ENCODE measurements at regions not wholly inside any gene's neighbourhood (a gene's known extent, or its start where the extent isn't known, plus 50 kb on each side); places are given as distances from the start of the nearest gene placed in this dataset.
A peak's percentile ranks its signal among the peaks of the same experiment; 100 is the strongest.

DNA sequence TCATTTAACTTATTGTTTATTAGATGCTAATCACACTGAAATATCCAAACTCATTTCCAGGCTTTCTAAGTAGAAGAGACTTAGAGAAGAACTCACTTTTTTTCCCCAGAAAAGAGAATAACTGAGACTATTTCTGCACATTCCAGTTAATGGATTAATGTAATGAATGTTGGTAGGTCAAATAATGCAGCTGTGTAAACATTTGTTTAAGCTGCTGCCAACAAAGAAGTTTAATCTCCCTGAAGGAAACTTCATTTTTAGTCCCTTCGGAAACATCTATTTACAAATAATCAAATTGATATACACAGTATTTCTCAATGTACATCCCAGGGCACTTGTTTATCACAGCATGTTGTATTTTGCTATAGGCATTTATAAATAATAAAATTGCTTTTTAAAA lies 126.9 kb downstream of the KCNS3 start:
- Histone ChIP-seq H2BK15ac (ENCODE audit: low read depth, low read length) (no peak overlapping the region), H2AK9ac (replicated peaks; ENCODE audit: low read depth, low read length, poor library complexity) (no peak overlapping the region), H3K9me3 (ENCODE audit: control insufficient read depth, insufficient read depth, low read length) (no peaks in the 10 kb centered on the region), H2AK5ac (ENCODE audit: low read depth, low read length) (no peak overlapping the region), H3K27ac (ENCODE audit: insufficient read depth, low read length) (no peak overlapping the region), H4K5ac (ENCODE audit: low read depth, low read length) (no peak overlapping the region), H3K4me3 (ENCODE audit: insufficient read depth, low read depth, low read length) (no peak overlapping the region), H3K9me1 (ENCODE audit: insufficient read depth, low read length) (no peaks in the 10 kb centered on the region), H3K14ac (replicated peaks; ENCODE audit: low read depth, low read length) (no peak overlapping the region), H3K27me3 (ENCODE audit: control insufficient read depth, insufficient read depth, low read length) (peaks cover 2% of the 10 kb centered on the region; the same call in 1 of the 2 replicates), H2BK120ac (ENCODE audit: low read depth, low read length) (no peak overlapping the region), H2BK20ac (ENCODE audit: low read depth, low read length) (no peak overlapping the region), H4K8ac (ENCODE audit: low read depth in 2 of 2, low read length in 2 of 2) (no peak overlapping the region), H2AFZ (replicated peaks; ENCODE audit: low read length, poor library complexity) (no peak overlapping the region), H3K4ac (ENCODE audit: low read depth, low read length) (no peak overlapping the region), H3K4me1 (ENCODE audit: control insufficient read depth, insufficient read depth, low read length) (no peaks in the 10 kb centered on the region), H3K79me1 (ENCODE audit: low read depth in 1 of 2, low read length in 2 of 2) (no peaks in the 10 kb centered on the region), H3K9ac (ENCODE audit: low read depth, low read length) (no peak overlapping the region), H3K56ac (ENCODE audit: extremely low read depth, insufficient read depth, low read length) (no peak overlapping the region), H4K20me1 (ENCODE audit: insufficient read depth, low read length) (no peaks in the 10 kb centered on the region), H3K4me2 (ENCODE audit: low read depth, low read length) (no peak overlapping the region), H2BK5ac (ENCODE audit: low read depth, low read length, poor library complexity, severe bottlenecking) (no peak overlapping the region), H3K23ac (ENCODE audit: low read depth, low read length) (no peak overlapping the region), H4K91ac (ENCODE audit: insufficient read depth, low read depth, low read length) (no peak overlapping the region), H3K36me3 (ENCODE audit: control insufficient read depth, insufficient read depth, low read length) (no peaks in the 10 kb centered on the region), H3K18ac (ENCODE audit: low read depth, low read length) (no peak overlapping the region)
- intact Hi-C loops (cut with micrococcal nuclease) (no loop called here), dilution Hi-C loops (cut with HindIII; ENCODE audit: low sequenced_read_pairs, unreplicated experiment) (no loop called here), in situ Hi-C loops (cut with MboI; ENCODE audit: low sequenced_read_pairs) (no loop called here)
- no peak for TF ChIP-seq RCOR1 (IDR thresholded peaks at IDR 0.05; ENCODE audit: insufficient replicate concordance, low read length)
- TF ChIP-seq BHLHE40 (IDR thresholded peaks at IDR 0.05; ENCODE audit: low read depth, low read length): no peak
- TF ChIP-seq RAD21 (IDR thresholded peaks at IDR 0.05; ENCODE audit: low read length): no peak
- TF ChIP-seq SMC3 (IDR thresholded peaks at IDR 0.05; ENCODE audit: low read depth, low read length): no peak
- no peak for TF ChIP-seq NFE2L2 (IDR thresholded peaks at IDR 0.05; ENCODE audit: low read depth, low read length)
- TF ChIP-seq MXI1 (IDR thresholded peaks at IDR 0.05; ENCODE audit: borderline replicate concordance, low read depth, low read length): no peak
- no peak for TF ChIP-seq POLR2A (IDR thresholded peaks at IDR 0.05; ENCODE audit: low read depth, low read length)
- TF ChIP-seq ELK1 (IDR thresholded peaks at IDR 0.05; ENCODE audit: borderline replicate concordance, low read depth, low read length): no peak
- no peak for TF ChIP-seq RFX5 (IDR thresholded peaks at IDR 0.05; ENCODE audit: low read depth, low read length)
- TF ChIP-seq CEBPB (IDR thresholded peaks at IDR 0.05; ENCODE audit: low read depth, low read length): no peak
- TF ChIP-seq, protein P1, sequence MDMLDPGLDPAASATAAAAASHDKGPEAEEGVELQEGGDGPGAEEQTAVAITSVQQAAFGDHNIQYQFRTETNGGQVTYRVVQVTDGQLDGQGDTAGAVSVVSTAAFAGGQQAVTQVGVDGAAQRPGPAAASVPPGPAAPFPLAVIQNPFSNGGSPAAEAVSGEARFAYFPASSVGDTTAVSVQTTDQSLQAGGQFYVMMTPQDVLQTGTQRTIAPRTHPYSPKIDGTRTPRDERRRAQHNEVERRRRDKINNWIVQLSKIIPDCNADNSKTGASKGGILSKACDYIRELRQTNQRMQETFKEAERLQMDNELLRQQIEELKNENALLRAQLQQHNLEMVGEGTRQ (IDR thresholded peaks at IDR 0.05; ENCODE audit: low read depth, low read length): no peak
- TF ChIP-seq, protein P2, sequence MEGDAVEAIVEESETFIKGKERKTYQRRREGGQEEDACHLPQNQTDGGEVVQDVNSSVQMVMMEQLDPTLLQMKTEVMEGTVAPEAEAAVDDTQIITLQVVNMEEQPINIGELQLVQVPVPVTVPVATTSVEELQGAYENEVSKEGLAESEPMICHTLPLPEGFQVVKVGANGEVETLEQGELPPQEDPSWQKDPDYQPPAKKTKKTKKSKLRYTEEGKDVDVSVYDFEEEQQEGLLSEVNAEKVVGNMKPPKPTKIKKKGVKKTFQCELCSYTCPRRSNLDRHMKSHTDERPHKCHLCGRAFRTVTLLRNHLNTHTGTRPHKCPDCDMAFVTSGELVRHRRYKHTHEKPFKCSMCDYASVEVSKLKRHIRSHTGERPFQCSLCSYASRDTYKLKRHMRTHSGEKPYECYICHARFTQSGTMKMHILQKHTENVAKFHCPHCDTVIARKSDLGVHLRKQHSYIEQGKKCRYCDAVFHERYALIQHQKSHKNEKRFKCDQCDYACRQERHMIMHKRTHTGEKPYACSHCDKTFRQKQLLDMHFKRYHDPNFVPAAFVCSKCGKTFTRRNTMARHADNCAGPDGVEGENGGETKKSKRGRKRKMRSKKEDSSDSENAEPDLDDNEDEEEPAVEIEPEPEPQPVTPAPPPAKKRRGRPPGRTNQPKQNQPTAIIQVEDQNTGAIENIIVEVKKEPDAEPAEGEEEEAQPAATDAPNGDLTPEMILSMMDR (conservative IDR thresholded peaks at IDR 0.05; ENCODE audit: low read depth, low read length): no peak
- no peak for TF ChIP-seq MAFK (IDR thresholded peaks at IDR 0.05; ENCODE audit: low read depth, low read length)
- no peak for TF ChIP-seq CHD1 (IDR thresholded peaks at IDR 0.05; ENCODE audit: low read depth, low read length)
- no peak for TF ChIP-seq MAZ (IDR thresholded peaks at IDR 0.05; ENCODE audit: borderline replicate concordance, low read depth, low read length)
- no peak for TF ChIP-seq FOS (IDR thresholded peaks at IDR 0.05; ENCODE audit: low read depth, low read length)
- no peak for ATAC-seq (ENCODE audit: low read depth)
- WGBS, 2 experiments (ENCODE audit: extremely low coverage in 2 of 2, insufficient read length in 1 of 2): no CpG with 5 or more reads among the region's 1 CpG
- CTCF ChIA-PET: interaction anchor here (1.0 kb wide), 1 partner anchor 70 kb away, joined by 3 read pairs; no protein-coding TSS in a partner anchor
- peak; percentile 4 for DNase-seq
- BruUV-seq (replicated peaks): no TSS peak
- POLR2A ChIA-PET (ENCODE audit: unreplicated experiment): no interaction called here

Measured in IMR-90 (cell line).